Panc1 (cell line): ENCODE measurements at regions not wholly inside any gene's neighbourhood (a gene's known extent, or its start where the extent isn't known, plus 50 kb on each side); places are given as distances from the start of the nearest gene placed in this dataset.

Experiments
- CTCF ChIP-seq: fragments of 450-650 bp; IDR thresholded peaks from 2 replicates; pipeline ENCODE4 v1.5.1; 2017; ENCODE audit warnings: mild to moderate bottlenecking
- TCF7L2 ChIP-seq: IDR thresholded peaks from 2 replicates; pipeline ENCODE4 v1.6.1; 2011; ENCODE audit warnings: mild to moderate bottlenecking, low read depth, low read length, inconsistent platforms

- no peak for TF ChIP-seq TCF7L2
- TF ChIP-seq CTCF = no peak
Observed at GRCh38 chr9:89724659-89725058, 119.8 kb downstream of the GADD45G start.
